ENCODE measurements at regions not wholly inside any gene's neighbourhood (a gene's known extent, or its start where the extent isn't known, plus 50 kb on each side); places are given as distances from the start of the nearest gene placed in this dataset.

DNA sequence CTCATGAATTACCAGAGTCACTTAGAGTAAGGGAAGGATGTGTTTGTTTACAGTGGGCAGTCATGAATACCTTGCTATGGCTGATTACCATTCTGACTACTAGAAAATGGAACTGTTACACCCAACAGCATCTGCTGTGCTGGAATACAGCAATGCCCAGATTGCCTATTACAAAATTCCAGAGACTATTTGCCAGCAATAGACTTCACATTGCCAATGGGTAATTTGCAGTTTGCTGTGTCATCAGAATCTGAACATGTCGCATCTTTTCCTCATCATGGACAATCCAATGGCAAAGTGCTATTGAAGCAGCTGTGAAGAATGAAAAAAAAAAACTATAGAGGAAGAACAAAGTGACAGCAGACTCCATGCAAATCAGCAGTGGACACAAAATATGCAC, 356.6 kb downstream of the CXXC4 start:
- Histone ChIP-seq H3K79me1 (ENCODE audit: insufficient read depth, low read depth, low read length, poor library complexity, severe bottlenecking) (no peaks in the 10 kb centered on the region), H3K79me2 (ENCODE audit: insufficient read depth, low read length) (no peaks in the 10 kb centered on the region), H2BK5ac (ENCODE audit: insufficient read length, low read length) (no peak overlapping the region), H3K14ac (ENCODE audit: insufficient read depth, low read length) (no peak overlapping the region), H3K4me2 (ENCODE audit: insufficient read depth, insufficient read length, low read length) (no peak overlapping the region), H2AFZ (ENCODE audit: low read length) (no peak overlapping the region), H3K27ac (ENCODE audit: insufficient read length, low read depth, low read length) (no peak overlapping the region), H4K20me1 (ENCODE audit: control insufficient read depth, insufficient read depth, insufficient read length) (no peaks in the 10 kb centered on the region), H3K4ac (ENCODE audit: low read depth, low read length) (no peak overlapping the region), H3K23ac (ENCODE audit: insufficient read length, low read depth, low read length) (no peak overlapping the region), H2AK5ac (ENCODE audit: insufficient read length, low read length) (no peak overlapping the region), H3K9me3 (ENCODE audit: control insufficient read depth, low read depth, low read length) (no peaks in the 10 kb centered on the region), H2BK20ac (ENCODE audit: low read depth, low read length, poor library complexity, severe bottlenecking) (no peak overlapping the region), H3K4me1 (ENCODE audit: insufficient read depth, low read length) (no peaks in the 10 kb centered on the region), H3K23me2 (ENCODE audit: insufficient read length, low read depth, low read length, poor library complexity, severe bottlenecking) (no peaks in the 10 kb centered on the region), H4K8ac (replicated peaks; ENCODE audit: insufficient read length, low read depth, low read length) (no peak overlapping the region), H3K9ac (ENCODE audit: extremely low read depth, insufficient read length, low read length) (no peak overlapping the region), H4K5ac (ENCODE audit: insufficient read length, low read depth, low read length) (no peak overlapping the region), H2BK15ac (ENCODE audit: low read depth, low read length) (no peak overlapping the region), H3K18ac (ENCODE audit: insufficient read length, low read depth, low read length) (no peak overlapping the region), H3T11ph (ENCODE audit: low read length) (no peak overlapping the region), H2BK120ac (ENCODE audit: low read depth, low read length, poor library complexity, severe bottlenecking) (no peak overlapping the region), H4K91ac (ENCODE audit: insufficient read length, low read depth, low read length) (no peak overlapping the region), H3K27me3 (ENCODE audit: insufficient read depth, low read length) (no peaks in the 10 kb centered on the region), H2BK12ac (ENCODE audit: insufficient read length, low read depth, low read length) (no peak overlapping the region), H3K56ac (ENCODE audit: insufficient read length, low read depth, low read length) (no peak overlapping the region)
- H3K4me1 Mint-ChIP-seq = no peaks in the 10 kb centered on the region
- TF ChIP-seq CTCF (conservative IDR thresholded peaks at IDR 0.05) = no peak
- H3K27ac Mint-ChIP-seq = no peak overlapping the region
- no CpG with 5 or more reads among the region's 1 CpG for WGBS (ENCODE audit: extremely low coverage, insufficient read length, low lambda C conversion rate)
- no peaks in the 10 kb centered on the region for H3K36me3 Mint-ChIP-seq (ENCODE audit: insufficient read depth in 1 of 3, low read depth in 3 of 3)
- no peak for DNase-seq
- H3K9me3 Mint-ChIP-seq = peaks cover 5 to 9% of the 10 kb centered on the region in 2 experiments; a peak in 4 of 5 replicates
- 0 out of 2 replicates have a peak, but pooled peaks cover 1% of the 10 kb centered on the region for H3K27me3 Mint-ChIP-seq (ENCODE audit: low read depth)
- no peak overlapping the region for H3K4me3 Mint-ChIP-seq

Data from H9 (cell line).